ENCODE measurements at regions not wholly inside any gene's neighbourhood (a gene's known extent, or its start where the extent isn't known, plus 50 kb on each side); places are given as distances from the start of the nearest gene placed in this dataset.

GRCh38 chr17:73909186-73909585 lies 264.9 kb upstream of the SDK2 start:
- in situ Hi-C loops (cut with MboI; ENCODE audit: low pct_ligation_motif_present in 1 of 4, low pct_unique_long_range_greater_than_20kb in 1 of 4, low sequenced_read_pairs in 3 of 4): no loop called here
- Histone ChIP-seq H3K4me1 (no peaks in the 10 kb centered on the region), H3K9me3 (no peaks in the 10 kb centered on the region), H3K27ac (no peak overlapping the region), H3K4me3 (no peak overlapping the region), H3K27me3 (peaks cover 66% of the 10 kb centered on the region), H3K36me3 (no peaks in the 10 kb centered on the region)
- 79% methylated on average over 7 of the region's 7 CpGs; no CpG with 5 or more reads in 1 of the 2 donors for WGBS, 2 donors (ENCODE audit: low coverage in 1 of 2)
- no peak for TF ChIP-seq POLR2AphosphoS5 (IDR thresholded peaks at IDR 0.05)
- TF ChIP-seq POLR2A (IDR thresholded peaks at IDR 0.05): no peak
- no peak for TF ChIP-seq EP300 (IDR thresholded peaks at IDR 0.05; ENCODE audit: low read depth)
- TF ChIP-seq CTCF (IDR thresholded peaks at IDR 0.05): no peak
- DNase-seq: no peak
- intact Hi-C loops (cut with DNase I; ENCODE audit: low total_unique reads): no loop called here

- peaks cover 3 to 4% of the 10 kb centered on the region in 2 donors for H3K9me3 ChIP-seq
- no peak overlapping the region for H3K4me3 ChIP-seq
- no peaks in the 10 kb centered on the region for H3K36me3 ChIP-seq
- WGBS, 2 donors (ENCODE audit: low coverage in 1 of 2): 76% methylated on average over 4 of the region's 4 CpGs; no CpG with 5 or more reads in 1 of the 2 donors
- no peak overlapping the region for H3K27ac ChIP-seq
- no peak for TF ChIP-seq POLR2AphosphoS5 (IDR thresholded peaks at IDR 0.05)
- TF ChIP-seq CTCF (IDR thresholded peaks at IDR 0.05): no peak
- no peak for TF ChIP-seq POLR2A (IDR thresholded peaks at IDR 0.05)
- TF ChIP-seq EP300 (IDR thresholded peaks at IDR 0.05; ENCODE audit: low read depth): no peak
- intact Hi-C loops (cut with DNase I; ENCODE audit: low total_unique reads) (no loop called here), in situ Hi-C loops (cut with MboI; ENCODE audit: low pct_ligation_motif_present in 1 of 4, low pct_unique_long_range_greater_than_20kb in 1 of 4, low sequenced_read_pairs in 3 of 4) (no loop called here)
- H3K4me1 ChIP-seq: no peaks in the 10 kb centered on the region
- DNase-seq: no peak
- peaks cover 61% of the 10 kb centered on the region for H3K27me3 ChIP-seq
These were observed 266.0 kb upstream of the SDK2 start for GRCh38 chr17:73910206-73910605.

DNA sequence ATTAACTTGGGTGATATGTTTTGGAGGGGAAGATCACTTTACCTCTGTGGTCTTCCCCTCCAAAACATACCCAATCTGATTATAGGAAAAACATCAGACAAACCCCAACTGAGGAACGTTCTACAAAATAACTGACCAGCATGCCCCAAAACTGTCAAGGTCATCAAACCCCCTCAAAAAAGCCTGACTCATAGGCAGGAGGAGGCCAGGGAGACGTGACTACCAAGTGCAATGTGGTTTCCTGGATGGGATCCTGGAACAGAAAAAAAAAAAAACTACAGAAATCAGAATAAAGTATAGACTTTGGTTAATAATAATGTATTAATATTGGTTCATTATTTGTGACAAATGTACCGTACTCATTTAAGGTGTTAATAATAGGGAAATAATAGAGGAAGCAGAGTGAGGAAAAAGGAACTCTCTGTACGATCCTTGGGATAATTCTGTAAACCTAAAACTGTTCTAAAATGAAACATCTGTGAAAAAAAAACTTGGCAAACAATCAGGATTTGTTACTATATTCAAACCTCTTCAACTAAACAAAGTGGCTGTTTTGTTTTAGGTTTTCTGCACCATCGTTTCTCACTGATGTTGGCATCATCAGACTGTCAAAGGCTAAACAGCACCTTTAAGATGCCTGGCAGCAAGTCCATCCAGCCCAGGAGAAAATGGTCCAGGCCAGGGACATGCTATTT lies 266.7 kb upstream of the SDK2 start:
- Histone ChIP-seq H3K27me3 (peaks cover 61% of the 10 kb centered on the region), H3K4me1 (no peaks in the 10 kb centered on the region), H3K27ac (no peak overlapping the region), H3K9me3 (peaks cover 7 to 9% of the 10 kb centered on the region in 2 donors), H3K4me3 (no peak overlapping the region), H3K36me3 (no peaks in the 10 kb centered on the region)
- TF ChIP-seq POLR2AphosphoS5 (IDR thresholded peaks at IDR 0.05): no peak
- no peak for DNase-seq
- 43 to 45% methylated on average over 5 of the region's 5 CpGs for WGBS, 2 donors (ENCODE audit: low coverage in 1 of 2)
- intact Hi-C loops (cut with DNase I; ENCODE audit: low total_unique reads): no loop called here
- in situ Hi-C loops (cut with MboI; ENCODE audit: low pct_ligation_motif_present in 1 of 4, low pct_unique_long_range_greater_than_20kb in 1 of 4, low sequenced_read_pairs in 3 of 4): no loop called here

DNA sequence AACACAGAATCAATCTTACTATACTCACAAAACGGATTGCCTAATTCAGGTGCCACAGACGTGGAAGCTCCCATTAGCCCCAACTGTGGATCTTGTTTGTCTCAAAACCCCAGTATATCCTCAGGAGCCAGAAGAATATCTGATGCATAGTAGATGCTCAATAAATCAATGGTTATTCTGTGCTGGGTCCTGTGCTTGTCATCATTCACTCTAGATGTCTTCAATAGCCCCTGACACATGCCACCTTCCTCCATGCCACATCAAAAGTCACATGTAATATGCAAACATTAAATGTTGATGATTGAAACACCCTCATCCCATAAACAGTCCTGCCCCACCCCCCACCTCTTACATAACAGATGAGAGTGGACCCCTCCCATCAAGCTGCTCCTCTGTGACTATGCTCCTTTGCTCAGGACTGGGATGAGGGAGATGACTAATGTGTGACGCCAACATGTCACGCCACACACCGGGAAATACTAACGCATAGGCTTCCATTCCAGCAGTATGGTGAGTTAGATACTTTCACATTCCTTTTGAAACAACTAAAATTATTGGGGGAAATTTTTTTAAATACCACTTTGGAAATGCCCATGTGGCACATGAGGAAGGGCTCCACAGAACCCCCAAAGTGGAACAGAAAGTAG lies 267.6 kb upstream of the SDK2 start:
- in situ Hi-C loops (cut with MboI; ENCODE audit: low pct_ligation_motif_present in 1 of 4, low pct_unique_long_range_greater_than_20kb in 1 of 4, low sequenced_read_pairs in 3 of 4) (no loop called here), intact Hi-C loops (cut with DNase I; ENCODE audit: low total_unique reads) (no loop called here)
- Histone ChIP-seq H3K36me3 (no peaks in the 10 kb centered on the region), H3K27me3 (peaks cover 61% of the 10 kb centered on the region), H3K4me3 (no peak overlapping the region), H3K27ac (no peak overlapping the region), H3K9me3 (peaks cover 7 to 9% of the 10 kb centered on the region in 2 donors), H3K4me1 (no peaks in the 10 kb centered on the region)
- 77 to 80% methylated on average over 1 to 6 of the region's 6 CpGs for WGBS, 2 donors (ENCODE audit: low coverage in 1 of 2)
- TF ChIP-seq POLR2A (IDR thresholded peaks at IDR 0.05) (no peak), CTCF (IDR thresholded peaks at IDR 0.05) (no peak), EP300 (IDR thresholded peaks at IDR 0.05; ENCODE audit: low read depth) (no peak), POLR2AphosphoS5 (IDR thresholded peaks at IDR 0.05) (no peak)
- no peak for DNase-seq

Measured in transverse colon (tissue), 4 donors.